Hepatocyte (in vitro differentiated cells): ENCODE measurements at regions not wholly inside any gene's neighbourhood (a gene's known extent, or its start where the extent isn't known, plus 50 kb on each side); places are given as distances from the start of the nearest gene placed in this dataset.

Source experiments
- EZH2 ChIP-seq: fragments of 200-600 bp; sonication (generic); IDR thresholded peaks from 2 replicates; pipeline ENCODE4 v1.6.1; 2016; ENCODE audit warnings: antibody characterized with exemption, mild to moderate bottlenecking, borderline replicate concordance
- EZH2phosphoT487 ChIP-seq: fragments of 200-600 bp; sonication (generic); IDR thresholded peaks from one replicate; pipeline ENCODE4 v1.6.1; 2018; ENCODE audit warnings: antibody characterized with exemption, mild to moderate bottlenecking, low read depth, moderate library complexity; ENCODE audit not compliant: unreplicated experiment, severe bottlenecking
- TF ChIP-seq, protein P1 (sequence below): fragments of 200-600 bp; sonication (generic); IDR thresholded peaks from 2 replicates; pipeline ENCODE4 v1.5.1; 2016; ENCODE audit warnings: antibody characterized with exemption, mild to moderate bottlenecking; ENCODE audit not compliant: poor library complexity

DNA sequence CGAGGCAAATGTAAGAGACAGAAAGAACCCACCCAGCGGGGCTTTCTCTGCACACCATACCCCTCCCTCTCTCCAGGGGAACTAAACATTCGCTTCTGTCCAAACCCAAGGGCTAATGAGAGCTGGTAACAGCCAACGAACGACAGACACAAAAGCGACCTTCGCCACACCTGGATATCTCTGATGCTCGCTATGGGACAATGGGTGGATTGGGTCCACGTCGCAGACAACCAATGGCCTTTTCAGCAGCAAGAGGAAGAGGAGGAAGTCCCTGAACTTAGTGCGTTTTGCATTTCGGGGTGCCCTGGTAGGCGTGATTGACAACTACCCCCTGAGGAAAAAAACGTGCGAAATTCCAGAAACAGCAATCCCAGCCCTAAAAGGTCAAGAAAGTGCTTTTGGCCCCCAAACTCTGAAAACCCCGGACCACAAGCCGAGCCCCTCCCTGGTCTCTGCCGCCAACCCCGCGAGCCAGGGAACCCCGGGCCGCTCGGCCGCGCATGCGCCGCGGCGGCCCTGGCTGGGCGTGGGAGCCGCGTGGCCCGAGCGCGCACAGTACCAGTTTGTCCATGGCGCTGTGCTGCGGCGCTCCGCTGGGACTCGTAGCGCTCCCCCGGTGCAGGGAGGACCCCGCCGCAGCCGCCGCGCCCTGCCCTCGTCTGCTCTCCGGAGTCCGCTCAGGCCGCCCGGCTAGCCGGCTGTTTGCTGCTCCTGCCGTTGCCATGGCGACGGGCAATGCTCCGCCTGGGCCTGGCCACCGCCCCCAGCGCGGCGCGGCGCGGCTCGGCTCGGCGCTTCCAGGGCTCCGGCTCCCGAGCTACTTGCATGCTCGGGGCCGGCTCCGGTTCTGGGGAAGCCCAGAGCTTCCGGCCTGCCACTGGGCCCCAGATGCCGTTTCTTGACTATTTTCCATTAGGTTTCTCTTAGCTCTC, 66.9 kb upstream of the DNAH5 start:
- TF ChIP-seq, protein P1, sequence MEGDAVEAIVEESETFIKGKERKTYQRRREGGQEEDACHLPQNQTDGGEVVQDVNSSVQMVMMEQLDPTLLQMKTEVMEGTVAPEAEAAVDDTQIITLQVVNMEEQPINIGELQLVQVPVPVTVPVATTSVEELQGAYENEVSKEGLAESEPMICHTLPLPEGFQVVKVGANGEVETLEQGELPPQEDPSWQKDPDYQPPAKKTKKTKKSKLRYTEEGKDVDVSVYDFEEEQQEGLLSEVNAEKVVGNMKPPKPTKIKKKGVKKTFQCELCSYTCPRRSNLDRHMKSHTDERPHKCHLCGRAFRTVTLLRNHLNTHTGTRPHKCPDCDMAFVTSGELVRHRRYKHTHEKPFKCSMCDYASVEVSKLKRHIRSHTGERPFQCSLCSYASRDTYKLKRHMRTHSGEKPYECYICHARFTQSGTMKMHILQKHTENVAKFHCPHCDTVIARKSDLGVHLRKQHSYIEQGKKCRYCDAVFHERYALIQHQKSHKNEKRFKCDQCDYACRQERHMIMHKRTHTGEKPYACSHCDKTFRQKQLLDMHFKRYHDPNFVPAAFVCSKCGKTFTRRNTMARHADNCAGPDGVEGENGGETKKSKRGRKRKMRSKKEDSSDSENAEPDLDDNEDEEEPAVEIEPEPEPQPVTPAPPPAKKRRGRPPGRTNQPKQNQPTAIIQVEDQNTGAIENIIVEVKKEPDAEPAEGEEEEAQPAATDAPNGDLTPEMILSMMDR = peak; percentile 13
- TF ChIP-seq EZH2 (peak; percentile 22), EZH2phosphoT487 (no peak)
